OCI-LY7 (cell line): ENCODE measurements at regions not wholly inside any gene's neighbourhood (a gene's known extent, or its start where the extent isn't known, plus 50 kb on each side); places are given as distances from the start of the nearest gene placed in this dataset.

ENCODE experiments used
- CTCF ChIP-seq: fragments of 200-600 bp; sonication (generic); conservative IDR thresholded peaks from 2 replicates; pipeline ENCODE4 v1.5.1; 2014; ENCODE audit warnings: mild to moderate bottlenecking, antibody characterized with exemption, low read length, moderate library complexity, mixed read lengths
- EZH2phosphoT487 ChIP-seq: fragments of 200-600 bp; sonication (generic); IDR thresholded peaks from 2 replicates; pipeline ENCODE4 v1.6.1; 2018; ENCODE audit warnings: low read depth, borderline replicate concordance, mild to moderate bottlenecking, mixed run types, antibody characterized with exemption, low read length, moderate library complexity, mixed read lengths

DNA sequence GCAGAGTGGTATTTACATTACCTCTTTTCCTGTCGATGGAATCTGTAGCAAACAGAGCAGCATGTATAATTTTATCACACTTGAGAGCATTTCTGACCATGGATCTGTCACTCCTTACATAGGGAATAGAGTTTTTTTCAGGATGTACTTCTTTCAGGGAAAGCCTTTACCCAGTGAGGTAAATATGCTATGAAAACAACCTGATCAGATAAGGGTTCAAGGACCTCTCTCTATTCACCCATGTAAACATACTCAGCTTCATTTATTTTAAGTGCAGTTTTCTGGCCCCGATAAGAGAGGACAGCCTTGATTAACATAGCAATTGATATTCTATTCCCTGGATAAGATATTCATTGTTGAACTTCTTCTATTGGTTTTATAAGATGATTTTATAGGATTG lies 87.3 kb upstream of the ESX1 start:
- no peak for TF ChIP-seq CTCF
- no peak for TF ChIP-seq EZH2phosphoT487
